ENCODE measurements at regions not wholly inside any gene's neighbourhood (a gene's known extent, or its start where the extent isn't known, plus 50 kb on each side); places are given as distances from the start of the nearest gene placed in this dataset.
"Not testable (repeated sequence)": the region's sequence is repeated elsewhere in the genome, so short reads cannot be mapped to it uniquely, and the experiment has no call there.

- CTCF ChIA-PET, result no interaction called here
- no peaks in the 10 kb centered on the region for H3K36me3 Mint-ChIP-seq (ENCODE audit: low read depth)
- H3K9me3 Mint-ChIP-seq, result no peaks in the 10 kb centered on the region
- no peak for DNase-seq
- no peak overlapping the region for H3K4me3 Mint-ChIP-seq
- POLR2A ChIA-PET, result no interaction called here
- no peak overlapping the region for H3K27ac Mint-ChIP-seq
- no peaks in the 10 kb centered on the region for H3K4me1 Mint-ChIP-seq
- no peaks in the 10 kb centered on the region for H3K27me3 Mint-ChIP-seq
Observed at GRCh38 chrX:35351795-35352483, 409.3 kb downstream of the FAM47B start.

- Mint-ChIP-seq H3K9me3 (no peaks in the 10 kb centered on the region), H3K27ac (no peak overlapping the region), H3K4me1 (no peaks in the 10 kb centered on the region), H3K4me3 (no peak overlapping the region), H3K27me3 (no peaks in the 10 kb centered on the region), H3K36me3 (ENCODE audit: low read depth) (no peaks in the 10 kb centered on the region)
- ChIA-PET CTCF (no interaction called here), POLR2A (no interaction called here)
- DNase-seq, result no peak
Observed at GRCh38 chrX:35357656-35358055, 415.1 kb downstream of the FAM47B start.

- ChIA-PET CTCF (no interaction called here), POLR2A (no interaction called here)
- Mint-ChIP-seq H3K27me3 (no peaks in the 10 kb centered on the region), H3K4me3 (no peak overlapping the region), H3K27ac (no peak overlapping the region), H3K9me3 (no peaks in the 10 kb centered on the region), H3K36me3 (ENCODE audit: low read depth) (no peaks in the 10 kb centered on the region), H3K4me1 (no peaks in the 10 kb centered on the region)
- no peak for DNase-seq
Observed at GRCh38 chrX:35362866-35363265, 420.3 kb downstream of the FAM47B start.

- ChIA-PET CTCF (interaction anchor here (0.5 kb wide), 1 partner anchor 21 kb away, joined by 3 read pairs; no protein-coding TSS in a partner anchor), POLR2A (no interaction called here)
- H3K27me3 Mint-ChIP-seq, result no peaks in the 10 kb centered on the region
- no peaks in the 10 kb centered on the region for H3K4me1 Mint-ChIP-seq
- no peak overlapping the region for H3K4me3 Mint-ChIP-seq
- DNase-seq, result no peak
- H3K9me3 Mint-ChIP-seq, result no peaks in the 10 kb centered on the region
- no peaks in the 10 kb centered on the region for H3K36me3 Mint-ChIP-seq (ENCODE audit: low read depth)
- H3K27ac Mint-ChIP-seq, result no peak overlapping the region
Observed at GRCh38 chrX:35374116-35374515, 424.0 kb upstream of the MAGEB16 start.

GRCh38 chrX:35380808-35381700 is 417.1 kb upstream of the MAGEB16 start:
- POLR2A ChIA-PET, result no interaction called here
- H3K4me3 Mint-ChIP-seq, result no peak overlapping the region
- no peaks in the 10 kb centered on the region for H3K4me1 Mint-ChIP-seq
- no peaks in the 10 kb centered on the region for H3K36me3 Mint-ChIP-seq (ENCODE audit: low read depth)
- DNase-seq, result no peak
- CTCF ChIA-PET, result no interaction called here
- H3K9me3 Mint-ChIP-seq, result no peaks in the 10 kb centered on the region
- no peak overlapping the region for H3K27ac Mint-ChIP-seq
- no peaks in the 10 kb centered on the region for H3K27me3 Mint-ChIP-seq

- H3K9me3 Mint-ChIP-seq; H3K36me3 Mint-ChIP-seq (ENCODE audit: low read depth); H3K27me3 Mint-ChIP-seq; H3K27ac Mint-ChIP-seq; POLR2A ChIA-PET; H3K4me3 Mint-ChIP-seq; H3K4me1 Mint-ChIP-seq; DNase-seq; CTCF ChIA-PET: not testable (repeated sequence)
Observed at GRCh38 chrX:35381709-35382108, 416.4 kb upstream of the MAGEB16 start.

- no peak for DNase-seq
- H3K27ac Mint-ChIP-seq, result no peak overlapping the region
- H3K9me3 Mint-ChIP-seq, result no peaks in the 10 kb centered on the region
- no peak overlapping the region for H3K4me3 Mint-ChIP-seq
- POLR2A ChIA-PET, result no interaction called here
- no peaks in the 10 kb centered on the region for H3K27me3 Mint-ChIP-seq
- H3K4me1 Mint-ChIP-seq, result no peaks in the 10 kb centered on the region
- CTCF ChIA-PET, result no interaction called here
- H3K36me3 Mint-ChIP-seq (ENCODE audit: low read depth), result no peaks in the 10 kb centered on the region
Observed at GRCh38 chrX:35382966-35383365, 415.2 kb upstream of the MAGEB16 start.

GRCh38 chrX:35392232-35392631 is 405.9 kb upstream of the MAGEB16 start:
- Mint-ChIP-seq H3K4me1 (no peaks in the 10 kb centered on the region), H3K4me3 (no peak overlapping the region), H3K27ac (no peak overlapping the region), H3K9me3 (no peaks in the 10 kb centered on the region), H3K27me3 (no peaks in the 10 kb centered on the region), H3K36me3 (ENCODE audit: low read depth) (no peaks in the 10 kb centered on the region)
- ChIA-PET CTCF (no interaction called here), POLR2A (no interaction called here)
- no peak for DNase-seq

GRCh38 chrX:35406386-35406785 is 391.8 kb upstream of the MAGEB16 start:
- no peak for DNase-seq
- Mint-ChIP-seq H3K27me3 (no peaks in the 10 kb centered on the region), H3K36me3 (ENCODE audit: low read depth) (no peaks in the 10 kb centered on the region), H3K9me3 (no peaks in the 10 kb centered on the region), H3K4me1 (no peaks in the 10 kb centered on the region), H3K27ac (no peak overlapping the region), H3K4me3 (no peak overlapping the region)
- POLR2A ChIA-PET, result no interaction called here
- CTCF ChIA-PET, result no interaction called here

GRCh38 chrX:35416782-35417181 is 381.4 kb upstream of the MAGEB16 start:
- Mint-ChIP-seq H3K9me3 (peaks cover 3% of the 10 kb centered on the region), H3K36me3 (ENCODE audit: low read depth) (no peaks in the 10 kb centered on the region)

GRCh38 chrX:35432056-35432455 is 366.1 kb upstream of the MAGEB16 start:
- peaks cover 2% of the 10 kb centered on the region for H3K9me3 Mint-ChIP-seq
- no peak overlapping the region for H3K27ac Mint-ChIP-seq
- no peaks in the 10 kb centered on the region for H3K36me3 Mint-ChIP-seq (ENCODE audit: low read depth)
- H3K4me3 Mint-ChIP-seq, result no peak overlapping the region
- no peaks in the 10 kb centered on the region for H3K27me3 Mint-ChIP-seq
- H3K4me1 Mint-ChIP-seq, result no peaks in the 10 kb centered on the region
- CTCF ChIA-PET, result no interaction called here
- POLR2A ChIA-PET, result no interaction called here
- DNase-seq, result no peak

More at GRCh38 chrX:35416782-35417181, 381.4 kb upstream of the MAGEB16 start:
- Mint-ChIP-seq H3K27me3 (no peaks in the 10 kb centered on the region), H3K27ac (no peak overlapping the region), H3K4me1 (no peaks in the 10 kb centered on the region), H3K4me3 (no peak overlapping the region)
- CTCF ChIA-PET, result no interaction called here
- no peak for DNase-seq
- POLR2A ChIA-PET, result no interaction called here

- POLR2A ChIA-PET, result no interaction called here
- CTCF ChIA-PET, result no interaction called here
- no peak overlapping the region for H3K4me3 Mint-ChIP-seq
- H3K4me1 Mint-ChIP-seq, result no peaks in the 10 kb centered on the region
- no peaks in the 10 kb centered on the region for H3K36me3 Mint-ChIP-seq (ENCODE audit: low read depth)
- no peak for DNase-seq
- H3K27ac Mint-ChIP-seq, result no peak overlapping the region
- no peaks in the 10 kb centered on the region for H3K9me3 Mint-ChIP-seq
- no peaks in the 10 kb centered on the region for H3K27me3 Mint-ChIP-seq
Observed at GRCh38 chrX:35439034-35439660, 359.0 kb upstream of the MAGEB16 start.

GRCh38 chrX:35439692-35440091 is 358.4 kb upstream of the MAGEB16 start:
- ChIA-PET POLR2A (no interaction called here), CTCF (no interaction called here)
- H3K9me3 Mint-ChIP-seq, result no peaks in the 10 kb centered on the region
- H3K36me3 Mint-ChIP-seq (ENCODE audit: low read depth), result no peaks in the 10 kb centered on the region
- no peak overlapping the region for H3K4me3 Mint-ChIP-seq
- H3K27me3 Mint-ChIP-seq, result no peaks in the 10 kb centered on the region
- no peaks in the 10 kb centered on the region for H3K4me1 Mint-ChIP-seq
- H3K27ac Mint-ChIP-seq, result no peak overlapping the region
- no peak for DNase-seq
